HEK293T (cell line): ENCODE measurements at regions not wholly inside any gene's neighbourhood (a gene's known extent, or its start where the extent isn't known, plus 50 kb on each side); places are given as distances from the start of the nearest gene placed in this dataset.

Experiments used
- CTCF ChIA-PET: fragments of 350-600 bp; formaldehyde crosslinking; extraction: SDS; loops from one replicate; lab custom pipeline; 2021; ENCODE audit warnings: antibody characterized with exemption, inconsistent platforms; lab: Yijun Ruan, JAX
- POLR2A ChIA-PET: fragments of 350-600 bp; formaldehyde crosslinking; extraction: SDS; loops from one replicate; lab custom pipeline; 2020; ENCODE audit warnings: antibody characterized with exemption, inconsistent platforms; lab: Yijun Ruan, JAX
- DNase-seq: peaks from one replicate; pipeline ENCODE4 v3.0.0; 2012; ENCODE audit warnings: mixed read lengths; ENCODE audit errors: extremely low spot score
- ARNT ChIP-seq: fragments of 450-650 bp; IDR thresholded peaks from 2 replicates; pipeline ENCODE4 v1.6.1; 2017; ENCODE audit warnings: mild to moderate bottlenecking
- BHLHE40 ChIP-seq: fragments of 450-650 bp; IDR thresholded peaks from 2 replicates; pipeline ENCODE4 v1.6.1; 2016; ENCODE audit warnings: mild to moderate bottlenecking, moderate library complexity, borderline replicate concordance
- CTBP1 ChIP-seq: fragments of 450-650 bp; IDR thresholded peaks from 2 replicates; pipeline ENCODE4 v1.6.1; 2016; ENCODE audit warnings: borderline replicate concordance
- ELF4 ChIP-seq: fragments of 450-650 bp; IDR thresholded peaks from 2 replicates; pipeline ENCODE4 v1.6.1; 2017; ENCODE audit warnings: antibody characterized with exemption
- FOXA1 ChIP-seq: fragments of 450-650 bp; IDR thresholded peaks from 2 replicates; pipeline ENCODE4 v1.6.1; 2016; ENCODE audit warnings: mild to moderate bottlenecking
- FOXK2 ChIP-seq: fragments of 450-650 bp; IDR thresholded peaks from 2 replicates; pipeline ENCODE4 v1.6.1; 2016; ENCODE audit warnings: mild to moderate bottlenecking
- FOXM1 ChIP-seq: fragments of 450-650 bp; IDR thresholded peaks from 2 replicates; pipeline ENCODE4 v1.6.1; 2017; ENCODE audit warnings: mild to moderate bottlenecking, borderline replicate concordance
- HDGF ChIP-seq: fragments of 450-650 bp; IDR thresholded peaks from 2 replicates; pipeline ENCODE4 v1.6.1; 2017; ENCODE audit warnings: antibody characterized with exemption, borderline replicate concordance
- L3MBTL2 ChIP-seq: fragments of 450-650 bp; conservative IDR thresholded peaks from 2 replicates; pipeline ENCODE4 v1.6.1; 2016; ENCODE audit warnings: mild to moderate bottlenecking
- LEF1 ChIP-seq: fragments of 450-650 bp; IDR thresholded peaks from 2 replicates; pipeline ENCODE4 v1.6.1; 2017; ENCODE audit warnings: mild to moderate bottlenecking, borderline replicate concordance
- NFRKB ChIP-seq: fragments of 450-650 bp; IDR thresholded peaks from 2 replicates; pipeline ENCODE4 v1.6.1; 2016; ENCODE audit warnings: mild to moderate bottlenecking, moderate library complexity
- SP1 ChIP-seq: fragments of 450-650 bp; IDR thresholded peaks from 2 replicates; pipeline ENCODE4 v1.6.1; 2017
- SUZ12 ChIP-seq: fragments of 450-650 bp; IDR thresholded peaks from 2 replicates; pipeline ENCODE4 v1.6.1; 2016; ENCODE audit warnings: mild to moderate bottlenecking
- TARDBP ChIP-seq: fragments of 450-650 bp; IDR thresholded peaks from 2 replicates; pipeline ENCODE4 v1.6.1; 2016
- ZNF384 ChIP-seq: fragments of 450-650 bp; IDR thresholded peaks from 2 replicates; pipeline ENCODE4 v1.6.1; 2016
- TF ChIP-seq, protein P1 (sequence below): fragments of 450-650 bp; IDR thresholded peaks from 2 replicates; pipeline ENCODE4 v1.6.1; 2016

DNA sequence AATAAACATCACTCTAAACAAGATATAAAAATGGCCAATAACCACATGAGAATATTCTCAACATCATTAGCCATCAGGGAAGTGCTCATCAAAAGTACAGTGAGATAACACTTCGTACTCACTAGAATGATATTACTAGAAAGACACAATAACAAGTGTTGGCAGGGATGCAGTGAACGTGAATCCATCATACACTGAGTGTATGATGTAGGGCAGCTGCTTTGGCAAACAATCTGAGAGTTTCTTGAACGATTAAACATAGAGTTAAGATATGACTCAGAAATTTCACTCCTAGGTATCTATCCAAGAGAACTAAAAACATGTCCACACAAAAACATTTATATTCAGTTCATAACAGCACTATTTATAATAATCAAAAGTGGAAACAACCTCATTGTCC is 368.9 kb downstream of the PID1 start:
- POLR2A ChIA-PET, result no interaction called here
- CTCF ChIA-PET, result no interaction called here
- DNase-seq, result no peak
- no peak for TF ChIP-seq ZNF384
- TF ChIP-seq FOXM1, result no peak
- TF ChIP-seq, protein P1, sequence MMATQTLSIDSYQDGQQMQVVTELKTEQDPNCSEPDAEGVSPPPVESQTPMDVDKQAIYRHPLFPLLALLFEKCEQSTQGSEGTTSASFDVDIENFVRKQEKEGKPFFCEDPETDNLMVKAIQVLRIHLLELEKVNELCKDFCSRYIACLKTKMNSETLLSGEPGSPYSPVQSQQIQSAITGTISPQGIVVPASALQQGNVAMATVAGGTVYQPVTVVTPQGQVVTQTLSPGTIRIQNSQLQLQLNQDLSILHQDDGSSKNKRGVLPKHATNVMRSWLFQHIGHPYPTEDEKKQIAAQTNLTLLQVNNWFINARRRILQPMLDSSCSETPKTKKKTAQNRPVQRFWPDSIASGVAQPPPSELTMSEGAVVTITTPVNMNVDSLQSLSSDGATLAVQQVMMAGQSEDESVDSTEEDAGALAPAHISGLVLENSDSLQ, result no peak

DNA sequence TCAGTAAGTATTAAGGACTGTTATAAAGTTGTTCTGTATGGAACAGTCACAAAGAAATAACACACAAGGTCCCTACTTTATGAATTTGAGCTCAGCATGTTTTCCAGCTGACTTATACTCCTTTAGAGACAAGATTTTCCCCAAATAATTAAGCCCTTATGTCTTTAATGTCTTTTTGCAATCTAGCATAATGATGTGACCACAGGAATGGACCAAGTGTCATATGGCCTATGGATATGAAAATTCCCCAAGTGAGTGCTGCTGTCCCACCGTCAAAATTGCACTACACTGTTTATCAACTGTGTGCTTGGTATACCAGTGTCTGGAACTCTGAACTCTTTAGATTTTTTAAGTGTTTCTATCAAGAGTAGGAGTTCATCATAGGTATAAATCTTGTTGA is 369.6 kb downstream of the PID1 start:
- POLR2A ChIA-PET, result no interaction called here
- CTCF ChIA-PET, result no interaction called here
- TF ChIP-seq FOXK2 (no peak), NFRKB (no peak), SP1 (no peak), SUZ12 (no peak), ZNF384 (no peak), TARDBP (no peak), ELF4 (no peak), BHLHE40 (no peak), FOXM1 (no peak), HDGF (no peak), LEF1 (no peak), ARNT (no peak), FOXA1 (no peak), L3MBTL2 (no peak), CTBP1 (no peak)
- TF ChIP-seq, protein P1, result no peak
- no peak for DNase-seq

DNA sequence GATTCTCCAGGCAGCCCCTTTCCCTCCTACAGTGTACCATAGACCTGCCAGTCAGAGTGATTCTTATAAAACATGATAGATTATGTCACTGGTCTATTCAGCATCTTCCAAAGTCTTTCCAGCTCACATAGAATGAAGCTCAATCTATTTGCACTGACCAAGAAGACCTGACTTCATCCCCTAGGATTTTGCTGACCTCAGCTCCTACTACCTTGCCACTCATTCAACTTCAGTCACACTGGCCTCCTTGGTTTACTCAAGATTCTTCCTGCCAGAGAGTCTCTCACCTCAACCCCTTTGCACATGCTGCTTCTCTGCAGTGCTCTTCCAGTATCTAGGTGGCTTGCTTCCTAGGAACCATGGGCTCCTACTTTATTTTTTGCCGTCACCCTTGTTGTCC is 392.9 kb downstream of the PID1 start:
- no peak for TF ChIP-seq FOXK2
- ChIA-PET POLR2A (no interaction called here), CTCF (no interaction called here)
- no peak for DNase-seq

DNA sequence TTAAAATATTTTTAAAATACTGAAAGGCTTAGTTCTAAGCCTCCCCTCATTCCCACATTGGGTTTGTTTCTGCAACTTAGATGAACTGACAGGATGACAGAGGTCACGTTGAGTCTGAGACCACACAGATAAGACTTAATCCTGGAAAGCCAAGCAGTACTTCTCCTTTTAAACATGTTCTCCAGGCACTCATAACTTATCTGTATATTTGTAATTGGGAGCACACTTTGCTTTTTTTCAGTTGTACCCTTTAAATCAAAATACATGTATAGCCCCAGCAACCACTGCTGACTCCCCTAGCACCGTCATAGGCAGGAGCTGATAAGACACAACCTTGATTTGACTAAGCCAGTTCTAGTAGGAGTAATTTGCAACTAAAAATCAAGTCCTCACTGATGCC is 394.8 kb downstream of the PID1 start:
- no peak for TF ChIP-seq ELF4
- no peak for DNase-seq
- POLR2A ChIA-PET, result no interaction called here

DNA sequence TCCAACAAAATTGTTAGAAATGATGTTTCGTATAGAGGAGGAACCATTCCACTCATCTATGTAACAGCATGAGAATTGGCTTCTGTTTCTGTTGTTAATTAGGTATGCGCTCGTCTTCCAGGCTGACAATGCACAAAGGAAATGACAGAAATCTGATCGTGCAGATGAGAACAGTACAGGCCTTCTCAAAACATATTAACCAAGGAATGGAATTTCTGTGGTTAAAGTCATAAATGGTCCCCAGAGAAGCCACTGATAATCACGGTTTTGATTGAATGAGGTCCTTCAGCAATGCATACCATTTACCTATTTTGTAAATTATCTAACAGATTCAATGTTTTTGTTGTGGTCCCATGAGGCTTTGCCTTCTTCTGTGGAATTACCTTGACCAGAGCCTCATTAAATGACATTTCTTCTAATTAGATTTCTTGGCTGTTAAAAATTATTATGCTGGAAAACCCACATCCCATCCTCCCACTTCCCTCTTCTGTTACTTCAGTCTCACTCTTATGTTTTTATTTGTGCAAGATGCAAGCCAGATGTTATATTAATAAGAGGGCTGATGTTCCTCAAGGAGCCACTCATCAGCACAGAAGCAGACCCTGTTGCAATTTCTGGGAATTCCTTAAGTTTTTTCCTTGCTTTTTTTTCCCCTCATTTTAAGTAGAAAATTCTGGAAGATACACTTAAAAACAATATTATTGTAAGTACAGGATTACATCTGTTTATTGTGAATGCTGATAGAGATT is 395.8 kb downstream of the PID1 start:
- CTCF ChIA-PET, result no interaction called here
- POLR2A ChIA-PET, result no interaction called here
- no peak for DNase-seq
- TF ChIP-seq ELF4 (no peak), TARDBP (no peak), HDGF (no peak), L3MBTL2 (no peak), LEF1 (no peak), CTBP1 (no peak), NFRKB (no peak), SUZ12 (no peak), ARNT (no peak), ZNF384 (no peak), BHLHE40 (no peak), FOXK2 (no peak), FOXA1 (no peak), SP1 (no peak), FOXM1 (no peak)
- TF ChIP-seq, protein P1, result no peak

More for the DNA sequence above, 394.8 kb downstream of the PID1 start:
- CTCF ChIA-PET, result no interaction called here

DNA sequence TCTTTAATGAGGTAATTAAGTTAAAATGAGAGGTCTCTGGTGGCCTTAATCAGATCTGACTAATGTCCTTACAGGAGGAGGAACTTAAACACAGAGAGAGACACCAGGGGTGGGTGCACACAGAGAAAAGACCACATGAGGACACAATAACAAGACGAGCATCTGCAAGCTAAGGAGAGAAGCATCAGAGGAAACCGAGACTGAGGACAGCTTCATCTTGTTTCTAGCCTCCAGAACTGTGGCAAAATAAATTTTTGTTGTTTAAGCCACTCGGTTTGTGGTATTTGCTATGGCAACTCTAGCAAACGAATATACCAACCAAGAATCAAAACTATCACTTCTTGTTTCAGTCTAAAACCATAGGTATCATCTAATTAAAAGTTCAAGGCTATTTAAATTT is 400.1 kb downstream of the PID1 start:
- TF ChIP-seq ZNF384, result no peak
- TF ChIP-seq ELF4, result no peak
- no peak for TF ChIP-seq FOXK2
- no peak for TF ChIP-seq LEF1
- no peak for TF ChIP-seq TARDBP
- no peak for TF ChIP-seq NFRKB
- no peak for TF ChIP-seq SP1
- TF ChIP-seq, protein P1, result no peak
- TF ChIP-seq FOXA1, result no peak
- TF ChIP-seq SUZ12, result no peak
- TF ChIP-seq ARNT, result no peak
- ChIA-PET POLR2A (no interaction called here), CTCF (no interaction called here)
- no peak for DNase-seq
